Testis (tissue), 2 donors: ENCODE measurements at regions not wholly inside any gene's neighbourhood (a gene's known extent, or its start where the extent isn't known, plus 50 kb on each side); places are given as distances from the start of the nearest gene placed in this dataset.

ENCODE experiments used
- DNase-seq: peaks from one replicate; pipeline ENCODE4 v3.0.0-alpha.2; 2019
- H3K27ac ChIP-seq, 2 donors: fragments of 200-600 bp; sonication (generic); one replicate each; pipeline ENCODE4 v1.5.1; 2019
- H3K27me3 ChIP-seq: fragments of 200-600 bp; sonication (generic); one replicate; pipeline ENCODE4 v1.5.1; 2019
- H3K36me3 ChIP-seq: fragments of 200-600 bp; sonication (generic); one replicate; pipeline ENCODE4 v1.5.1; 2017; ENCODE audit warnings: low read depth; ENCODE audit errors: missing control alignments
- H3K4me1 ChIP-seq: fragments of 200-600 bp; sonication (generic); one replicate; pipeline ENCODE4 v1.5.1; 2019
- H3K4me3 ChIP-seq, 2 donors: fragments of 200-600 bp; sonication (generic); one replicate each; pipeline ENCODE4 v1.5.1; 2017 to 2019
- H3K9me3 ChIP-seq: fragments of 200-600 bp; sonication (generic); one replicate; pipeline ENCODE4 v1.5.1; 2017
- CTCF ChIP-seq, 3 experiments: fragments of 450-650 bp in 2 of 3; fragments of 200-600 bp in 1 of 3; sonication (generic) in 1 of 3; IDR thresholded peaks; one replicate each; pipeline ENCODE4 v1.5.1; 2016 to 2019; ENCODE audit warnings: antibody characterized with exemption in 3 of 3, mild to moderate bottlenecking in 2 of 3, moderate library complexity in 1 of 3
- POLR2A ChIP-seq: fragments of 450-650 bp; IDR thresholded peaks from one replicate; pipeline ENCODE4 v1.6.1; 2017; ENCODE audit warnings: antibody characterized with exemption, mild to moderate bottlenecking, moderate library complexity
- WGBS, 2 donors: methylation state at CpG; one replicate each; pipeline ENCODE4 v1.1.5; 2018; 5-methylcytosine and 5-hydroxymethylcytosine counted together
- intact Hi-C: fragments of 100-400 bp; cut with DNase I; formaldehyde crosslinking; loops from one replicate; pipeline ENCODE4 v1.15.1; 2023; ENCODE audit warnings: low total_unique reads

DNA sequence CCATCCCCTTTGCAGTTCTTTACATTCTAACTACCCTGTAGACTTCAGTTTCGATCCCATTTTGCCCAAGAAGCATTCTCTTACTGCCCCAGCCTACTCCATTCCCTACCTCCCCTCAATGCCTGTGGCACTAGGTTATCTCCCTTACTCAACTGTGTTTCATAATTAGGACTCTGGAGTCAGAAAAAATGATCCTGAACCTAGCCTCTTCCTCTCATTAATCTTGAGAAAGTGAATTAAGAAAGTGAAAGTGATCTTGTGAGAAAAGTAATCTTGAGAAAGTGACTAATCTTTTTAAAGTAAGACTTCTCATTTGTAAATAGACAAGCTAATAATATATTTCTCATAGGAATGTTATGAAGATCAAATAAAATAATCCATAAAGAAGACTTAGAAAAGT, 444.0 kb upstream of the TRPC7 start:
- intact Hi-C loops: no loop called here
- no peak overlapping the region for H3K4me3 ChIP-seq
- H3K27me3 ChIP-seq: no peaks in the 10 kb centered on the region
- 63 to 72% methylated on average over 1 of the region's 1 CpG for WGBS, 2 donors
- no peaks in the 10 kb centered on the region for H3K4me1 ChIP-seq
- no peak for TF ChIP-seq POLR2A
- no peak for TF ChIP-seq CTCF (IDR thresholded peaks at IDR 0.05)
- no peaks in the 10 kb centered on the region for H3K36me3 ChIP-seq
- DNase-seq: no peak
- H3K9me3 ChIP-seq: no peaks in the 10 kb centered on the region
- no peak overlapping the region for H3K27ac ChIP-seq

- H3K4me3 ChIP-seq: no peak overlapping the region
- no peaks in the 10 kb centered on the region for H3K9me3 ChIP-seq
- no peaks in the 10 kb centered on the region for H3K36me3 ChIP-seq
- H3K4me1 ChIP-seq: peaks cover 3% of the 10 kb centered on the region
- 60 to 72% methylated on average over 4 of the region's 4 CpGs for WGBS, 2 donors
- intact Hi-C loops: no loop called here
- H3K27ac ChIP-seq: no peak overlapping the region
- DNase-seq: no peak
- H3K27me3 ChIP-seq: no peaks in the 10 kb centered on the region
- TF ChIP-seq CTCF (IDR thresholded peaks at IDR 0.05): no peak
- no peak for TF ChIP-seq POLR2A
Measured at GRCh38 chr5:136808756-136809155, 443.4 kb upstream of the TRPC7 start.

DNA sequence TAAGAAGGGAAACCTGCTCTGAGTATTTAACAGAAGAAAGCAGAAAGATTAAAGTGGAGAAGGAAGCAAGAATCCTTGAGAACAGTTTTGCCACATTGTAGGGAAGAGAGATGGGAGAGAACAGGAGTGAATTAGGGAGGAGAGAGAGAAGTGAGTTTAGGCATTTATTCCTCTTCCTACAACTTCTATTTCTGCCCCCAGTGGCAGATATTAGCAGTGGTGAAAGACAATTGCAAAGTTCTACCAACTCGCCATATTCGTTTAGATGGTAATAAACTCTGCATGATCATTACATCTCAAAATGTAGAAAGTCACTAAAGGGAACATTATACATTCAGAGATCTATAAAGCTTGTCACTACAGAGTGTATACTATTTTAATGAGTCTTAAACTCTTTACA, 440.1 kb upstream of the TRPC7 start:
- DNase-seq: no peak
- TF ChIP-seq CTCF (IDR thresholded peaks at IDR 0.05) (peak in 1 of 3 experiments; percentile 6), POLR2A (no peak)
- H3K27me3 ChIP-seq: no peaks in the 10 kb centered on the region
- H3K36me3 ChIP-seq: no peaks in the 10 kb centered on the region
- intact Hi-C loops: no loop called here
- no peak overlapping the region for H3K27ac ChIP-seq
- H3K4me1 ChIP-seq: peaks cover 3% of the 10 kb centered on the region
- 94 to 97% methylated on average over 2 of the region's 2 CpGs for WGBS, 2 donors
- H3K4me3 ChIP-seq: no peak overlapping the region
- H3K9me3 ChIP-seq: no peaks in the 10 kb centered on the region

DNA sequence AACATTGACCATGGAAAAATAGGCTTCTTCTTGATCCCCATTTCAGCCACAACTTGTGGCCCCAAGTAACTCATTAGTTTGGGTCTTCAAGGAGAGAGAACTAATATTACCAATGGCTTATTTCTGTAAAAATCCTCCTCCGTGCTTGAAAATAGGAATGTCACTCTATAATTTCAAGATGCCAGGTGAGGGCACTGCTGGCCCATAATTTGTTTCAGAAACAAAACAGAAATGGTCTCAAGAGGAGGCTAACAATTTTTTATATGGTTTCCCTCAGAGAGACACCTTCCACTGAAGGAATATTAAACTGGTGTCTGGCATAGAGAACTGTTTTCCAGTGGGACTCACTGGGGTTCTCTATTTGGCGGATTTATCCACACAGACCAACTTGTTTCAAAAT, 437.0 kb upstream of the TRPC7 start:
- 50 to 60% methylated on average over 2 of the region's 2 CpGs for WGBS, 2 donors
- DNase-seq: peak; percentile 47
- no peaks in the 10 kb centered on the region for H3K9me3 ChIP-seq
- H3K27me3 ChIP-seq: no peaks in the 10 kb centered on the region
- H3K4me1 ChIP-seq: peaks cover 3% of the 10 kb centered on the region
- TF ChIP-seq CTCF (IDR thresholded peaks at IDR 0.05) (peak in 2 of 3 experiments; percentile 17 to 21), POLR2A (no peak)
- no peak overlapping the region for H3K27ac ChIP-seq
- intact Hi-C loops: no loop called here
- no peak overlapping the region for H3K4me3 ChIP-seq
- H3K36me3 ChIP-seq: no peaks in the 10 kb centered on the region

- no peaks in the 10 kb centered on the region for H3K27me3 ChIP-seq
- peaks cover 3% of the 10 kb centered on the region for H3K4me1 ChIP-seq
- H3K9me3 ChIP-seq: no peaks in the 10 kb centered on the region
- TF ChIP-seq POLR2A: no peak
- no peak for TF ChIP-seq CTCF (IDR thresholded peaks at IDR 0.05)
- no peak overlapping the region for H3K4me3 ChIP-seq
- intact Hi-C loops: no loop called here
- H3K36me3 ChIP-seq: no peaks in the 10 kb centered on the region
- WGBS, 2 donors: 77 to 80% methylated on average over 1 of the region's 1 CpG
- no peak overlapping the region for H3K27ac ChIP-seq
- DNase-seq: no peak
Measured at GRCh38 chr5:136799806-136800372, 434.5 kb upstream of the TRPC7 start.
